Hematopoietic multipotent progenitor cell treated with erythropoietin and hydrocortisone succinate and interleukin-3 and kit ligand, for 17 days (in vitro differentiated cells): ENCODE measurements at regions not wholly inside any gene's neighbourhood (a gene's known extent, or its start where the extent isn't known, plus 50 kb on each side); places are given as distances from the start of the nearest gene placed in this dataset.
"Not testable (repeated sequence)": the region's sequence is repeated elsewhere in the genome, so short reads cannot be mapped to it uniquely, and the experiment has no call there.

Experiments used
- DNase-seq: peaks from one replicate; pipeline ENCODE4 v3.0.0-alpha.2; 2015; ENCODE audit warnings: low spot score

DNA sequence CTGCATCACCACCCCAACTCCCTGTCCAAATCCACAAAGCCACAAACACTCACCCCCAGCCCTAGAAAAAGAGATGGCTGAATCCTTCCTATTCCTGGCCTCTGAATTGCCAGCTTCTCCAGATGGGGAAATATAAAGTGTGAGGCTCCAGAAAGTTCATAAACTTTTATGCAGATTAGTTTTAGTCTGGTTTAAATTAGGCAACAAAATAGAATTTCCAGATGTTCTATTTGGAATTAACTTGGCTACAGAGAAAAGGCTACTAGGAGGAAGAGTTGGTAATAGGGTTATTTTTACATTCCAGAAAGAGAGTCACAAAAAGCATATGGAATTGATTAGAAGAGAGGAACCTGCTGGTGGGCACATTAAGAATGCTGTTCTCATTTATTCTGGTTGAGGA lies 56.0 kb downstream of the EN1 start:
- no peak for DNase-seq

DNA sequence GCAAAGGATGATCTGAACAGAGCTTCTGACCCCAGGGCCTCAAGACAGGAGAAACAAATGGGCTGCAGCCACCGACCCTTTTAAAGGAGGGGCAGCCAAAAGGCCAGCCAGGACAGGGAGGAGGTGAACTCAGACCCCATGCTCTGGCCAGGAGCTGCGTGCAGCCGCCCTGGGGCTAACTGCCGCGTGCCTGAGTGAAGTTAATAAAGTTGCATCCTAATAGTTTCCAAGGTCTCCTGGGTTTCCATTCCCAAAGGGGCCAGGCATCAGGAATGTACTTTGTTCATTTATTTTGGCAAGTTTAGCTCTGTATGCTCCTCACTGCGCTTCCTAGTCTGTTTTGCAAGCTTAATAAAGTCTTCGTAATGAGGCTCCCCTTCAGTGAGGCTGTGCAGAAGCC lies 60.7 kb downstream of the EN1 start:
- DNase-seq = no peak

DNA sequence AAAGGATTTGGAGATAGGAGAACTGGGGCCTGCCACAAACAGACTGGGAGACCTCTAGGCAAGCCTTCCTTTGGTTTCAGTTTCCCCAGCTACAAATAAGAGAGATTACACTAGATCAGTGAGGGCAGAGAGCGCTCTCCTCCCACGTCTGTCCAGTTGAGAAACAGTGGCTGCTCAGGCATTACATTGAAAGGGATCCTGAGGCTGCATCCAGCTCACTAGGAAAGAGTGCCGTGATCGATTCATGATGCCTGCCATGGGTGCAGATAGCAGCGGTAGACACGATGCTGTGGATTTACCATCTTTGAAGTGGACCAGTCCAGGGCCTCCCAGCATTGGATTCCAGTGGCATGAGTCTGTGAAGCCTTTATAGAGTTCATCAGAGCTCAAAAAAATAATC lies 62.6 kb downstream of the EN1 start:
- no peak for DNase-seq

DNA sequence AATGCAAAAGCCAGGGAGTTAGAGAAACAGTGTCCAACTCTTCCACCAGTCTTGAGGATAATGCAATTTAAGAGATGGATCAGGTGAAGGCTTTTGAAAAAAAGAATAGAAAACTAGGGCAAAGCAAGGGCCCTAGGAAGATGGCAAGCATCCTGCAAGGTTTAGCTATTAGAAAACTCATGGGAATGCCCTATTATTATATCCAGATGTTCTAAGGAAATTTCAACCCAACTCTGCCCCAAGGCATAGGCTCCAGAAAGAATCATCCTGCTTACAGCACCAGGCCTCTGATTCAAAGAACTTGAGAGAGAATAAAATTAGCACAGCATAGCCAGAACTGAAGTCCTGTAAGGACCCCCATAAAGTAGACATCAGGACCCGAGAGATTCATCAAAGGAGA lies 68.1 kb downstream of the EN1 start:
- DNase-seq = no peak

DNA sequence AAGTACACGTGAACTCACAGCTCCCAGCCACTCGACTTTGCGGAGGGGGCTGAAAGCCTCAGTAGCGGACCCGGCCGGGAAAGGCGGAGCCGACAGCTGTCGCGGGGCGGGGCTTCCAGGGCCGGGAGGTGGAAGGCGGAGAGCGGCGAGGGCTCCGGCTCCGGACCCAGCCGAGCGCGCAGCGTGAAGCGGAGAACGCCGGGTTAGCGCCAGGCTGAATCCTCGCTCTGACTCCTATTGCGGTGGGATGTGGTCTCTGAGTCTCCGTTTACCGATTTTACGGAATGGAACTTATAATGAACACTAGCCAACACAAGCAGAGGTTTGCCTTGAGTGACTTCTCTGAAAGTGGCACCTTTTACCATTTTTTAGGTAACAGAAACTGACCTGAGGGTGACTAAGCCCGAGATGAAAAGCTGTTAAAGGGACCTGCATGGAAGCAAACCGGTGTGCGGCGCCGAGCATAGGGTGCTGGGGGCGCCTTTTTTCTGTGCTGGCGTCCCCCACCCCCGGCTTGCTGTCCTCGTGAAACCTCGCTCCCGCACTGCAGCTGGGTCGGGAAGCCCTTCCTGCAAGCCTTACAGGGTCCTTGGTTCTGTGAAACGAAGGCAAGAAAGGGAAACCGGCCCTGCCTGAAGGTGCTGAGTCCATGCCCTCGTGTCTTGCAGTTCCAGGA lies 72.9 kb downstream of the EN1 start:
- no peak for DNase-seq

DNA sequence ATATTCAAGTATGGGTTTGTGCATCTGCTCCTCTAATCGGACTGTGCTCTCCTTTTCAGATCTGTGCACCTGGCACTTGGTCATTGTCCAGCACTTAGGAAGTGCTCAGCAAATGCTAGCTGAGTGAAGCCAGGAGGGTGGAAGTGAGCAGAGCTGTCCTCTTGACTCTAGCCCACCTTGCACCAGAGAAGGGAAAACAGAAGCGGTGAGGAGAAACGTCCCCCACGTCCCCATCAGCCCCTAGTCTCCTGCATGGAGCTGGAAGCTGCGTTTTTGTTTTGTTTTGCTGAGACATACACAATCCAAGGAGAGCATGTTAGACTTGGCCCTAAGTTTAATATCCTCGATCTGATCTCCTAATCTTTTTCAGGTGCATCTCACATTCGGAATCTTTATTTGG lies 73.6 kb downstream of the EN1 start:
- no peak for DNase-seq

DNA sequence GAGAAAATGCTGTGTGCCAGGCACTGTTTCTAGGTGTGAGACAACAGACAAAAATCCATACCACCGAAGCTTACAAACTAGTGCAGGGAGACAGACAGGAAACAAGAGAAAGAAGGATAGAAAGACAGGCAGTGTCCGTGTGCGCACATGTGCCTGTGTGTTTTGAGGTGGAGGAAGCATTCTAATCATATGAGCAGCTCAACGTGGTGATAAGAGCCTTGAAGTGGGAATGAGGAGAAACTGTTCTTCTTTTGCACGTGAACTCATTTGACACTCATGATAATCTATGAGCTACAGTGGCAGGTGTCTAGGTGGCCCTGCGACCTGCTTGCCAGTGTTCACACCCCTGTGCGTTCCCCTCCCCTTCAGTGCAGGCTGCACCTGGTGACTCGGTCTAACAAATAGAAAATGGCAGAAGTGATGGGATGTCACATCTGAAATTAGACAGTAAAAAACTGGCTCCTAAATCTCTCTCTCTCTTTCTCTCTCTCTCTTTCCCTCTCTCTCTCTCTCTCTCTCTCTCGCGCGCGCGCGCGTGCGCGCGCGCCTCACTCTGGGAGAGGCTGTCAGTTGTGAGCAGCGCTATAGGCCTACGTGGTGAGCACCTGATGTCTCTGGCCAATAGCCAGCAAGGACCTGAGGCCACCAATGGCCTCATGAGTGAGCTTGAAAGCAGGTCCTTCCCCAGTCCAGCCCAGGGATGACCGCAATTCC lies 74.8 kb downstream of the EN1 start:
- DNase-seq = no peak

DNA sequence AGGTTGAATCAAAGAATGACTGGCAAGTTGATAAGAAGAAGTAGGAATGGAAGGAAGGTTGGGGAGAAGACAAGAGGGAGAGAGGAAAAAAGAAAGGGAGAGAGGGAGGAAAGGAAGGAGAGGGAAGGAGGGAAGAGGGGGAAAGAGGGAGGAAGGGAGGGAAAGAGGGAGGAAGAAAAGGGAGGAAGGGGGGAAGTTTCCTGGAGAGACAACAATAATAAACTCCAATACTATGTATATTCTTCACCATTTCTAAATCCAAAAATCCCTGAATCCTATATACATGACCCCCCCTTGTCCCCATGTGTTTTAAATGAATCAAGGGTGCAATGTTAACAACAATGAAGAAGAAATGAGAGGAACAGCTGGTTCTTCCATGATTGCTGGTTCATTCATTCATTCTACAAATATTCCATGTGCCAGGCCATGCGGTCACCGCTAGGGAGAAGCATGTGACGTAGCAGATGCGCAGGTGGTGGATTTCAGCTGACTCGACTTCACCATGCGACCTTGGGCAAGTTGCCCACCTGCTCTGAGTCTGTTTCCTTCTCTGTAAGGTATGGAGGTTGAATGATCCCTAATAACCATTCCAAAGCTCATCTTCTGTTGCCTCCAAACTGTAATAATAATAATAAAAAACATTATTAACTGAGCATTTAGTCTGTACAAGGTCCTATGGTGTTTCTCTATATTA lies 77.6 kb downstream of the EN1 start:
- DNase-seq = no peak

DNA sequence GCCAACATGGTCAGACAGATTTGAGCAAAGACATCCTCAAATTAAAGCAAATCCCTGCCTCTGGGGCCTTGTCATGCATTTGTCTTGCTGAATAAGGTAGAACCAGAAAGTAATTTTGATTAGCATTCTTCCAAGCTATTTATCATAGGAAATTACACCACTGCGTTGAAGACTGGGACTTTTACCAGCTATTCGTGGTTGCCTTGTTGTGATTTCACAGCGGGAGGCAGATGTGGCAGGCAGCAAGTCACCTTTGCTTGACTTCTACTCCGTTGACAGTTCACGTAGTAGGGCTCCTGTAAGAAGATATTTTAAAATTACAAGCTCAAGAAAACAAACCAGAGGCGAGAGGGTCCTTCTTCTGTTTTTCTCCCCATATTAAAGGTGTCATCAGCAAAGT lies 80.6 kb downstream of the EN1 start:
- DNase-seq = no peak

DNA sequence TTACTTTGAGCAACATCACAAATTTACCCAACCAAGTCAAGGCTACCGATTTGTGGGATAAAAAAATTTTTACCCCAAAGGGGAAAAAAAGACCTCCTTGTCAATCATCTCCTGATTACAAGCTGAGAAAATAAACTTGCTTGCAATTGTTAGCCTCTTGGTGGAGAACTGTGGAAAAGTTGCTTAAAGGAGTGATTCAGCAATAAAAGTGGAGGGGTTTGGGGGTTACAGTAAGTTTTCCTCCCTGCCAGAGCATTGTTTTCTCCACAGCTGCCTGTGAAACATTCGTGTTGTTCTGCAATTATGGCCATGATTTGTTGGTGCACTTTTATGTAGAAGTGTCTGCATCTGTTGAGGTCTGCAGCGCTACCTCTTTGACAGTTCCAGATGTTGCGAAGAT lies 82.6 kb downstream of the EN1 start:
- DNase-seq = no peak

DNA sequence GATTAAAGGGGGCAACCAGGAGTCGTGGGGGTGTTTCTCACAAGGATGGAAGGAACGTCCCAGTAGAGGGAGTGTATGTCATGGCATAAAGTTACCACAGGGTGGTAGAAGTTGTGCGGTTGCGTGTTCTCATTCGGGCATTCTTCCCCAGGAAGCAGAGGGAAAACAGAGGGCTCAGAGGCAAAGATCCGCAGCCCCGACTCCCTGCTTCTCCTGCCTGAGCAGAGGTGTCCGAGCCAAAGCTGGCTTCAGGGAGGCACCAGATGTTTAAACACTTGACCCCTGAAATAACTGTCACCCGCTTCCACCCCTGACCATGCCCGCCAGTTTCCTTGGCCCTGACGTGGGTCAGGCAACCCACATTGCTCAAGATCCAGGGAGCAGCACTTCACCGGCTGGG lies 83.7 kb downstream of the EN1 start:
- DNase-seq = no peak

DNA sequence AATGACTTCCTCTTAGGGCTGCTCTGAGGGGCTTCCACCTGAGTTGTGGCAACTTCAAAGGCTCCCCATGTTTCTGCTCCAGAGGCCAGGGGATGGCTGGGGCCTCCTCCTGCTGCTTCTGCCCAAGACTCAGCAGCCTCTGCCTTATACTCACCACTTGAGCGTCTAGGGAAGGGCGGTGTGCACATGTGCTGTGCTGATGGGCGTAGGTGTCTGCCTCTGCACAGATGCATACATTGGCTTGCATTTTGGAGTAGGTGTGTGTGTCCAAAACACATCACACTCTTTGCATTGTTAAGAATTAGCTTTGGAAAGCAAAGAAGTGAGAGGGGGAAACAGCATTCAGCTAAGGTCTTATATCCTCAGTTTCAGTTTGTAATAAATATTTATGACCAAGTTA lies 85.2 kb downstream of the EN1 start:
- DNase-seq = no peak

DNA sequence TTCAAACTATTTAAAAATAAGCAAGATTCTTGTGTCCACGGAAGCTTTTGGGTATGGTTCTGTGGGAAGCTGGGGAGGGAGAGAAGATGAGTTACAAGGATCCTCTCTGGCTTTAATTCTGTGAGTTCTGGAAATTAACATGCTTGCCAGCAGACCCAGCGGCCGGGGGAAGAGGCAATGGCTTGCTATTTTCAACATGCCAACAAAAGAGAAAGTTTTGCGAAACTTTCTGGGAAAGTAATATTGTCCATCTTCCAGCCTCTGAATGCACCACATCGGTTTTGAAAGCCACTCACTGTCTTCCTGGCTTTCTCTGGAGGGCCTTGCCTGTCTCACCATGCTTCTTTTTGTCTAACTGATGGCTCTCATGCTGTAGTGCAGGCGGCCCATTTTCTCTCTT lies 85.7 kb downstream of the EN1 start:
- no peak for DNase-seq

DNA sequence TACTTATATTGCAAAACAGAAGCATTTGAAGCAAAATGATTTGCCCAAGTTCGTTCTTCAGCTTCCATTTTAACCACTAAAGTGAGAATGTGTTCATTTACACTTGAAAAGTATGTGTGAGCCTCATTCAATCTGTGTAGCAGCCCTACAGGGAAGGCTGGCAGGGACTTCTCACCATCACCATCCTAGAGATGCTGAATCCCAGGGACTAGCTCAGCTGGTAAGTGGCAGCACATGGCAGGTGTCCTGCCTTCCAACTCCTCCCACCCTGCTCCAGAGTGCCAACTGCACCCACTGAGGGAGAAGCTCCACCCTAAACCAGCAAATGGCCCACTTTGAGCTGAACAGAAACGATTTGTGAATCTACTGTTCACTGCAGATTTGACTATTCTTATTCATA lies 91.5 kb downstream of the EN1 start:
- DNase-seq = no peak

DNA sequence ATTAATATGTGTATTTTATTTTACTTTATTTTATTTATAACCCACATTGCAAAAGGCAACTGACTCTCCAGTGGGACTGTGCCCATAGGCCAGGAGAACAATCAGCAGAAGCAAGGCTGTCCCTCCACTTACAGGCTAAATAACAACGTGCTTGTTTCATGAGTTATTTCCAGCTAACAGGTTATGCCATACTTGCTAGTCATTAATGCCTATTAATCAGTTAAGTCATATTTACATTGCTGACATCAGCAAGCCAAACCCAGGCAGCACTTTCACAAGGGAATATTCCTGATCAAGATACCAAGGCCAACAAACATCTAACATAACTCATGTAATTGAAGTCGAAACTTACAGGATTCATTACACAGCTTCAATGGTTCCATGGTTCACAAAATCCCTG lies 92.1 kb downstream of the EN1 start:
- DNase-seq = no peak

DNA sequence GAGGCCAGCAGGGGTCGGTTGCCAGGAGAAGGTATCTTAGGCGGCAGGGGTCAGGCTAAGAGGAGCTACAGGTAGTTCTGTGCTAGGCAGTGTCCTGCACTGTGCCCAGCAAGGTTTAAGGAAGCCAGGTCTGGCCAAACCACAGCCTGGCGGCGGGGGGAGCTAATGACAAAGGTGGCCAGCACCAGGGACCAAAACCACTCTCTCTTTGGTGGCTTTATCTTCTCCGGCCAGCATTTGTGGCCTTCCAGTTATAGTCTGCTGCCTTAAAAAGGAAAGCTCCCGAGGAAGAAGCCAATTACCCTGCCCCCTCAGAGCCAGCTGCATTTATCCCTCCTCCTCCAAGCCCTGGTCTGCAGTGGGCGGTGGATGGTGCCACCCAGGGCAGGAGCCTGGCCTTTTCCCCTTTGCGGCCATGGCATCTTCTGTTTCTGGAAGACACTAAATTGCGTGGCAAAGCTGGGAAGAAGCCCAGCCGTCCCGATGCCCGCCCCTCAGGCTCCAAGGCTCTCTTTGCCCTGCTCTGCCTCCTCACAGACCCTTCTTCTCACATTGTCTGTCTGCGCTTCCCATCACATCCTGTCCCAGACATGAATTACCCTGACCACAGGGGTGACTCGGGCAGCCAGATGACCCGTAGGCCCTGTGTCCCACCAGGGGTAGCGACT lies 94.6 kb downstream of the EN1 start:
- DNase-seq = no peak

DNA sequence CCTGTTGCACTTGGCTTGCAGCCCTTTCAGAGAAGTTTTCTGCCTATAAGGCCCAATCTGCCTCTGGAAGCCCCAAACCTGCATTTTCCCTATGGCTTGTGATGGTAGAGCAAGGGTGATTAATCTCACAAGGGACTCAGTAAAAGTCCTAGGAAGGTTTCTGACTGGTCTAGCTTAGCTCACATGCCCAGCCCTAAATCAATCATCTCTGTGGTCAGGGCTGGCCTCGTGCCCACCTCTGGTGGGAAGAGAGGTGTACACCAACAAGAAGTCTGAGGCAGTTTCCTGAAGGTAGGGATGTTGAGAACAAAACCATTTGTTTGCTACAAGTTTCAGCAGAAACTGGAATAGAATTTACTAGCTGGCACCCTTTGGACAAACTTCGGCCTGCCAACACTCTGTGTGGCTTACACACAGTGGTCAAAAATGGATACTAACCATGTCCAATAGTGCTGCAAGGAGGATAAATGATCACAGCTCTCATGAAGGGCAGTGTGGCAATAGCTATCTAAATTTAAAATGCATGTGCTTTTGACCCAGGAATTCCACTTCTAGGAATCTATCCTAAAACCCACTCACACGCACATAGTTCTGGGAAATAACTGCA lies 96.4 kb downstream of the EN1 start:
- no peak for DNase-seq

DNA sequence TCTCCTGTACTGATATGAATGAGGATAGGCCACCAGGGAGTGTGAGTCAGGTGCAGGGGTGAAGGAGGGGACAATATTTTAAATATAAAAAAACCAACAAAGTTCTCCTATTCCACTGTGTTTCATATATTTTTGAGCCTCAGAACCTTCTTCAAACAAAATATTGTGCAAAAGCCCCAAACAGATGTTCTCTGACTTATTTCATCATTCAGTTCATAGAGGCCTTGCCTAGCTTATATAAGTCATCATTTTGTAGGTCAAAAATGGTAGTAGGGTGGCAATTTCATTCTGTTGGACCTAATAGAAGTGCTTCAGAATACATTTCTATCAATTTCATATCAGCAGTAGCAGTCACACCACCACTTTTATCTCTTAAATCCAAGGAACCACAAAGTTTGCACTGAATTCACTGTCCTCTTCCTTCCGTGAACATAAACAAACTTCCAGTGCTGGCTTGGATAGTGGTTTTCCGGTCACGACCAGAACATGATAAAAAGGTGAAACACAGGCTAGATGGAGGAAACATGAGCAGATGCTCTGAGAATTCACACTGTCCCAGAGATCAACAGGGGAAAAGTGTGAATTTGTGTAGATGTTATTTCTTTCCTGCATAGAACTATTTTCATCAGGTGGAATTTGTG lies 99.1 kb downstream of the EN1 start:
- no peak for DNase-seq

DNA sequence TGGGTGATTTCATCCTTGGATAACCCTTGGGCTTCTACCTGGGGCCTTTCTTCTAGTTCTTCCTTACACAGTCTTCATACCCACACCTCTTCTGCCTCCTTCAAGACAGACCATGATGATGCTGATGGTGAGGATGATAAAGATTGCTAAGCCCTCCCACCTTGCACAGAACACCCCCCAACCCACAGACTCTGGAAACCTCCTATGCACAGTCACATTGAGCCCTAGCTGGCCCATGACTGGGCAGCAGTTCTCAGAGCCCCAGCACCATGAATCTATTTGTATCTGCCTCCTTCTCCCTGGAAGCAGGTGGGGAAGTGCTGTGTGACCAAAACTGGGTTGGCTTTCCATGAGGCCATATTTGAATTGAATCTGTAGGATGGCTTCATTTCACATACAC lies 99.8 kb downstream of the EN1 start:
- DNase-seq = no peak

DNA sequence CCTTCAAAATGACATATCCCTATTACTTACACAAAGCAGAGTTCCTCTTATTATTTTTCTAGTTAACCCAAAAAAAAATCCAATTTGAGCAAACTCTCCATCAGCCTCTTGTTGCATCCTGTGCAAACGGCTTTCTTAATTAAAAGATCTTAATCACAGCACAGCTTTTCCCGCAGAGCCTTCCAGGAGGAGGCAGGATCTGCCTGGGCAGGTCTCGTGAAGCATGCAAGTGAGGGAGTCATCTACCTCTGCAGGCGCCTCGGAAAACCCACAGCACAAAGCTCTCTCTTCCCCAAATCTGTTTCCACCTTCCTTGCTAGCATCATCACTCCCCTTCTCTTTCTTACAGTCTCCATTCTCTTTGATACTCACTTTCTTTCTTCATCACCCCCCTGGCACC lies 100.4 kb downstream of the EN1 start:
- DNase-seq = no peak

DNA sequence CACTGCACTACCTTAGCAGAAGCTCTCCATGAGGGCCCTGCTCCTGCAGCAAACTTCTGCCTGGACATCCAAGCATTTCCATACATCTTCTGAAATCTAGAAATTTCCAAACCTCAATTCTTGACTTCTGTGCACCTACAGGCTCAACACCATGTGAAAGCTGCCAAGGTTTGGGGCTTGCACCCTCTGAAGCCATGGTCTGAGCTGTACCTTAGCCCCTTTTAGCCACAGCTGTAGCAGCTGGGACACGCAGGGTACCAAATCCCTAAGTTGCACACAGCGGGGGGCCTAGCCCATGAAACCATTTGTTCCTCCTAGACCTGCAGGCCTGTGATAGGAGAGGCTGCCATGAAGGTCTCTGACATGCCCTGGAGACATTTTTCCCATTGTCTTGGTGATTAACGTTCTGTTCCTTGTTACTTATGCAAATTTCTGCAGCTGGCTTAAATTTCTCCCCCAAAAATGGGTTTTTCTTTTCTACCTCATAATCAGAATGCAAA lies 102.7 kb downstream of the EN1 start:
- not testable (repeated sequence) for DNase-seq
